GM21381 (cell line): ENCODE measurements at regions not wholly inside any gene's neighbourhood (a gene's known extent, or its start where the extent isn't known, plus 50 kb on each side); places are given as distances from the start of the nearest gene placed in this dataset.
"Not testable (repeated sequence)": the region's sequence is repeated elsewhere in the genome, so short reads cannot be mapped to it uniquely, and the experiment has no call there.

Source experiments
- ATAC-seq: cut with Tn5 transposase; IDR thresholded peaks from one replicate; pipeline ENCODE4 v1.9.1; 2021; ENCODE audit warnings: mild to moderate bottlenecking, moderate library complexity; ENCODE audit not compliant: unreplicated experiment

DNA sequence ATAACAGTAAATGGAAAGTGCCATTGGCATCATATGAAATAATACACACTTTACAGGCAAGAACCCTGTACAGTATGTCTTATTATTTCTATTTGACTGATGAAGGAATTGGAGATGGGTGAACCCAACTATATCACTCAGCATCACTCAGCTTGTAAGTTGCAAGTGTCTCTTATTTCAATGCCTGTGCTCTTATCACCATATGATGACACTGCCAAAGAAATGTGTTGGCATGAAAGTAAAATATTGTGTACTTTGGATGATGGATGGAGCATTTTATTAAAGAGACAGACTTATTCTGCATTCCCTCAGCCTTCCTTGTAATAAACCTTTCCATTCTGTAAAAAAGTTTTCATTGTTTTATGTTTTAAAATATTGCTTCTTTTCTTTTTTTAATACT, 927.5 kb upstream of the VRK2 start:
- ATAC-seq = no peak

GRCh38 chr2:57126410-57126809, 920.2 kb upstream of the VRK2 start:
- ATAC-seq = no peak

- no peak for ATAC-seq
Observed at GRCh38 chr2:57139179-57139578, 907.4 kb upstream of the VRK2 start.

DNA sequence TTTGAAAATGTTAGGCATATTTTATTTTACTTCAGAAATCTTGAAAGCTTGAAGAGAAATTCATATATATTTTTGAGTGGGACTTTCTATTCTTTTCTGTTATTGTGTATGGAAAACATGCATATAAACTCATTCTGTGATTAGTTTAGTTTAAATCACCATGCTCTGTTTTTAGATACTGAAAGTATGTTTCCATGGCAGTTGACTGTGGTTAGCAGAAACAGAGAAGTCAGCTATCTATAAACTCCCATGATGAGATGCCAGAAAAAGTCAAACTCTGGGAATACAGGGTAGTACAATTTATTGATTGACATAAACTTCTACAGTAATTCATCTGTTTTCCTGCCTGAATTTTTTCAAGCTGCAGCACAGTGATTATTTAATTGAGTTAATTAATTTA, 905.3 kb upstream of the VRK2 start:
- ATAC-seq = no peak

GRCh38 chr2:57146951-57147350, 899.7 kb upstream of the VRK2 start:
- ATAC-seq = no peak

- ATAC-seq = no peak
Observed at GRCh38 chr2:57156231-57156924, 890.2 kb upstream of the VRK2 start.

GRCh38 chr2:57160976-57161375, 885.6 kb upstream of the VRK2 start:
- no peak for ATAC-seq

- no peak for ATAC-seq
Observed at GRCh38 chr2:57177176-57177575, 869.4 kb upstream of the VRK2 start.

GRCh38 chr2:57180042-57180567, 866.5 kb upstream of the VRK2 start:
- ATAC-seq = no peak

DNA sequence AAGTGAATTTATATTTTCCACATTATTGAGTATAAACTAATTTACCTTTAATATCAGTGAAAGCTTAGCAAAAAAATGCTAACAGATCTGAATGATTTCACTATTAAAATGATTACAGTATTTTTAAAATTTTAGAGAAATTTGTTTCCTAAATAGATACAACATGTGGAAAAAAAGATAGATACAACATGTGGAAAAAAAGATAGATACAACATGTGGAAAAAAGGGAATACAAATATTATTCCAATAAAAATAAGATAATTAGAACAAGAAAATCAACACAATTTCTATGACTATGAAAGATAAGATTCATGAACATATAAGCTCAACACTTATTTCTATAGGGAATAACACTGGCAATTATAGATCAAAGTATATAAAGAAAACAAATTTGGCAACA, 865.9 kb upstream of the VRK2 start:
- no peak for ATAC-seq

DNA sequence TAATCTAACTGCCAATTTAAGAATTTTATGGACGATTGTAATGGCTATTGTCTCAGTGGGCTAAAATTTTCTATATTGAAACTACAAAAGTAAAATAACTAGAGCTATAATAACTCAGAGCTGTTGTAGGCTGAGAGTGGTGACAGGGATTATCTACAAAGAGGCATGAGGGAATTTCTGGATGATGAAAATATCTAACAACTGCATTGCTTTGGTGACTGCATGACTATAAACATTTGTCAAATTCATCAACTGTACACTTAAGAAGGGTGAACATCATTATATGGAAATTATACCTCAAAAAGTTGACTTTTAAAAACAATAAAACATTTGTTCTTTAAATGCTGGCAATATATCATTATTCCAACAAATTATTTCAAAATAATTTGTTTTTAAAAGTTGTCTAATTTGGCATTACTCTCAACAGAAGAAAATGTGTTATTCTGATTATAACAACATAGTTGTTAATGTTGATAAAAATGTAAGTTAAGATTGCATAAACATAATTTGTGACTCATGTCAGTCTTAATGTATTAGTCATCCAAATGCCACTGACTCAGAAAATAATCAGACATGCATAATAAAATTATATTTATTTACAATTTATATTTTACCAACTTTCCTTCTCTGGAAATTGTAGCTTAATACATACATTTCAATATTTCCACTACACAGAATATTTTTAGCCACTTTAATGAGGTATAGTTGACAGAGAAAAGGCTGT, 865.1 kb upstream of the VRK2 start:
- ATAC-seq = no peak

DNA sequence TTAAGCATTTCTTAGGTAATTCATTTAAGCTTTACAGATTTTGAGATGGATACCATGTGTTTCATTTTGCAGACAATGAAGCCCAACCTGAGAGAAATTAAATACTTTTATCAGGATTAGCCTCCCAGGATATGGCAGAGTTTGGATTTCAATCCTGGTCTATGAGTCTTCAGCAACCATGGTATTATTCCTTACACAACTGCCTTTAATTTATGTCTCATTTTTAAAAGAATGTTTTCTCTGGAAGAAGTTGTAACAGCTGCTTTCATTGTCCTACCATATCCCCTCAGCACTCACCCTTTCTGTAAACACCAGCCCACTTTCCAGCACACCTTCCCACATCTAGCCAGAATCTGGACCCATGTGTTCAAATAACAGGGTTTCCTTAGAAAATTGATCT, 863.7 kb upstream of the VRK2 start:
- no peak for ATAC-seq

DNA sequence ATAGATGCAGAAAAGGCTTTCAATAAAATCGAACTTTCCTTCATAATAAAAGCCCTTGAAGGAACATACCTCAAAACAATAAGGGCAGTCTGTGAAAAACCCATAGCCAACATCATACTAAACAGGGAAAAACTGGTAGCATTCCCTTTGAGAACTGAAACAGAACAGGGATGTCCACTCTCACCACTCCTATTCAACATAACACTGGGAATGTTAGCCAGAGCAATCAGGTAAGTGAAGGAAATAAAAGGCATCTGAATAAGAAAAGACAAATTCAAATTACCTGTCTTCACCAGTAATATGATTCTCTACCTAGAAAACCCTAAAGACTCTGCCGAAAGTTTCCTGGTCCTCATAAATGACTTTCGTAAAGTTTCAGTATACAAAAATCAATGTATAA, 861.0 kb upstream of the VRK2 start:
- no peak for ATAC-seq

- no peak for ATAC-seq
Observed at GRCh38 chr2:57190007-57190406, 856.6 kb upstream of the VRK2 start.

- no peak for ATAC-seq
Observed at GRCh38 chr2:57199663-57200062, 846.9 kb upstream of the VRK2 start.

DNA sequence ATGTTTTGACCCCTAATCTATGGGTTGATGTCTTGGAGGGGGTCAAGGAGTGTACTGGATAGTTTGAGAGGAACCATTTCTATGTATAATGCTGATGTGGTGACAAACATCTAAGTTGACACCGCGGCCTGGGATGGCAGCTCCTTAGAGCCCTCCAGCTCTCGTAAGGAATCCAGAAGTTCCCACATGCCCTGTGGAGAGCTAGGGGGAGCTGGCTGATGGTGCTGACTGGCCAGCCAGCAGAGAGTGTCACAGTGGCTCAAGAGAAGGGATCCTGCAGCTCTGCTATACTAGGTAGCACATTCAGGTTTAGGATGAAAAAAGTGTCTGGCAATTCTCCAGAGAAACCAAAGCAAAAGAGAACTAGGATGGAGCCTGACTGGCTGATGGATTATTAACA, 842.2 kb upstream of the VRK2 start:
- ATAC-seq = no peak

DNA sequence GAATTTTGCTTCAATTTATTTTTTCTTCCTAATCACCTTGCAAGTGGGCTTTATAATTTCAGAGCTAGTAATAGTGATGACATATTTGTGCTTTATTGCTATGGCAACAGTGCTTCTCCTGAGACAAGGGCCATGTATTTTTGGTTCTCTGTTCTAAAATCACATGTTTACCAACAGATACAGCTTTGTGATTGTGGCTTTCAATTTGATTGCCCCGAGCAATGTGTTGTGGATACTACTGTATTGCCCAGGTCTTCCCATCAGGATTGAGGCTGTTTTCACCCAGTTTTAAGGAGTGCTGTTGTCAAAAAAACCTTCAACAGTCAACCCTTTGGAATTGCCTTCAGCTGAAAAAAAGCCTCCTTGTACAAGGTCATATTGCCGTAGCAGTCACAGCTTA, 841.4 kb upstream of the VRK2 start:
- no peak for ATAC-seq

- no peak for ATAC-seq
Observed at GRCh38 chr2:57207191-57207590, 839.4 kb upstream of the VRK2 start.

DNA sequence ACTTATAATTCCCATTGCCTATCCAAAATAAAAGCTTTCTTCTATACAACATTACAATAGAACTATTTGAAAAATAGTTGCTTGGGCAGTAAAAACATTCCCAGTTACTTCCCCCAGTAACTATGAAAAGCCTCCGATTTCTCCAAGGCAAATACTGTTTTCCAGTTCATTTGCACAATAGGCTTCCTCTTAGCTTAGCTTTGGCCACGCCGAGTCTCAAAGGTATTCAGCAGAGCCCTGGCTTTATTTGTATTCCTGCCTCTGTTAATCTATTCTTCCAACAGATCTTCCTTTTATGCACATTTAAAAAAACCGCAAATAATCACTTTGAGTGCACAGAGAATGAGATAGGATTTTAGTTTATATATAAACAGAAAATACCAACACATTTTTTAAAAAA, 836.8 kb upstream of the VRK2 start:
- ATAC-seq = no peak

DNA sequence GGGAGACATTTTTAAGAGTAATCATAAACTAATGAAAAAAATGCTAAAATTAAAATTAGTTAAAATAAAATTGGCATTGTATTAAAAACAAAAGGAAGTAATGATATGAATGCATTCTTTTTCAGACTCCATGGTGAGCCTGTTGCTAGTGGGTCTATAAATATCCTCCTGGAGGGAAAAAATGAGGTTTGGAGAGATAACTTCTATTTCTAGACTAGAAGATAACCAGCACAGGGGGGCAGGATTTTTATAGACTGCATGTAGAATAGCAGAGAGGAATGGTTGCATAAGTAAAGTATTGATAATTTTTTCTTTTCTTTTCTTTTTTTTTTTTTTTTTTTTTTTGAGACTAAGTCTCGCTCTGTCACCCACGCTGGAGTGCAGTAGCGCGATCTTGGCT, 835.8 kb upstream of the VRK2 start:
- ATAC-seq = no peak

- no peak for ATAC-seq
Observed at GRCh38 chr2:57217013-57217412, 829.6 kb upstream of the VRK2 start.

DNA sequence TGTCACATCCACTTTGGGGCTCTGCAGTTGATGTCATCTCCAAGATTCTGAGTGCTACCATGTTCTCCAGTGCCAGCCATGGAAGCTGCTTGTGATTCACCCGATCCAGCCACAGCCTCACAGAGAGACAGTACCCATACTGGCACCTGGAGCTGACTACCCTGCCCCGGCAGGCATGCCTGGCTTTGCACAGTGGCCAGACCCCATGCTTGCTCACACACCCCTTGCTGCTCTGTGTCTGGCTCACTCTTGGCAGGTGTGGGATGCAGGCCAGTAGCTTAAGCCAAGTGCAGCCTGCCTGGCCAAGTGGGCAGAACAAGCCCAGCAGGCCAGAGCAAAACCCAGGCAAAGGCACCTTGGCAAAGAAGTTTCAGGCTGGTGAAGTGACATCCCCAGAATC, 828.4 kb upstream of the VRK2 start:
- no peak for ATAC-seq

DNA sequence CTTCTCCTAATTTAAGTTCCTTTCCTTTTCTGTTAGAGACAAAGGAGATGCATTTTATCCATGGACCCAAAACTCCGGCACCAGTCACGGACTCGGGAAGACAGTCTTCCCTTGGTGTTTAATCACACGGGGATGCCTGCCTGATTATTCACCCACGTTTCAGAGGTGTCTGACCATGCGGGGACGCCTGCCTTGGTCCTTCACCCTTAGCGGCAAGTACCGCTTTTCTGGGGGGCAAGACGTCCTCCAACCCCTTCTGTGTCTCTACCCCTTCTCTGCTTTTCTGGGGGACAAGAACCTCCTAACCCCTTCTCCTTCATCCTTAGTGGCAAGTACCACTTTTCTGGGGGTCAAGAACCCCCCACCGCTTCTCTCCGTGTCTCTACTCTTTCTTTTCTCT, 816.9 kb upstream of the VRK2 start:
- ATAC-seq = not testable (repeated sequence)
